ENCODE measurements at regions not wholly inside any gene's neighbourhood (a gene's known extent, or its start where the extent isn't known, plus 50 kb on each side); places are given as distances from the start of the nearest gene placed in this dataset.

DNA sequence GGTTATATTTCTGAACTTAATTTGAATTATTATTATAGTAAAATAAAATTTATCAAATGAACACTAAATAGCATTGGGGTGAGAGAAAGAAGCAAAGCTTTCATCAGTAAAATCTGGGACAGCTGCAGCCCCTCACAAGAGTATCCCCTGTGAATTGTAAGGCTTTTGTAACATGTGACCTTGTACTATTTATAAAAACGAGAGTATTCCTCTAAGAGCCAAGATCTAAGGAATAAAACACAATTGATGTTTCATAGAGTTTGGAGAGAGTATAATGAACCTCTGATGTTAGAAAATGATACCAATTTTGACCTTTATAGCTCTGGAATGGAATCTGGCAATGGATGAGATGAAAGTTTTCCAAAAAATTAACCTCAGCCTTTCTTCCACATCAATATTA is 617.2 kb upstream of the ID4 start:
- Histone ChIP-seq H4K20me1 (replicated peaks; ENCODE audit: control insufficient read depth, insufficient read depth, low read length) (no peaks in the 10 kb centered on the region), H3K9ac (ENCODE audit: insufficient read depth in 1 of 2, low read depth in 2 of 2, low read length in 2 of 2) (no peak overlapping the region), H3K4me2 (ENCODE audit: insufficient read depth, low read length) (no peak overlapping the region), H3K27me3 (ENCODE audit: control insufficient read depth in 2 of 2, insufficient read depth in 2 of 2, low read length in 2 of 2) (no peaks in the 10 kb centered on the region), H3K79me2 (ENCODE audit: control insufficient read depth, insufficient read depth, low read length) (no peaks in the 10 kb centered on the region), H3K9me3 (replicated peaks; ENCODE audit: control insufficient read depth, insufficient read depth, low read depth, low read length) (no peaks in the 10 kb centered on the region; the same call in 1 of the 2 replicates), H3K4me3 (no peak overlapping the region), H3K4me1 (replicated peaks in 1 of 2; ENCODE audit: control insufficient read depth in 2 of 2, insufficient read depth in 2 of 2, low read length in 2 of 2) (no peaks in the 10 kb centered on the region), H3K36me3 (ENCODE audit: control insufficient read depth, insufficient read depth, low read length) (no peaks in the 10 kb centered on the region), H2AFZ (ENCODE audit: low read depth, low read length) (no peak overlapping the region), H3K27ac (ENCODE audit: extremely low read depth, low read depth, low read length) (no peak overlapping the region), H3K9me1 (ENCODE audit: control insufficient read depth, insufficient read depth, low read length) (no peaks in the 10 kb centered on the region)
- no peak for ATAC-seq
- 0% methylated on average over 1 of the region's 1 CpG for WGBS (ENCODE audit: insufficient coverage, low coverage, missing lambda C conversion rate)
- no peak for FAIRE-seq
- TF ChIP-seq PTTG1 (tag; IDR thresholded peaks at IDR 0.05; ENCODE audit: low read depth) (no peak), GATAD2A (IDR thresholded peaks at IDR 0.05) (no peak), TCF7 (IDR thresholded peaks at IDR 0.05; ENCODE audit: borderline replicate concordance) (no peak), NCOA2 (IDR thresholded peaks at IDR 0.05; ENCODE audit: partially characterized antibody in 2 of 2) (no peak), SP2 (IDR thresholded peaks at IDR 0.05; ENCODE audit: extremely low read depth, low read depth, low read length, poor library complexity, severe bottlenecking) (no peak), FOXA3 (CRISPR knock-in tag; conservative IDR thresholded peaks at IDR 0.05 in 1 of 2, IDR thresholded peaks at IDR 0.05 in 1 of 2) (no peak)
- TF ChIP-seq, protein P1, sequence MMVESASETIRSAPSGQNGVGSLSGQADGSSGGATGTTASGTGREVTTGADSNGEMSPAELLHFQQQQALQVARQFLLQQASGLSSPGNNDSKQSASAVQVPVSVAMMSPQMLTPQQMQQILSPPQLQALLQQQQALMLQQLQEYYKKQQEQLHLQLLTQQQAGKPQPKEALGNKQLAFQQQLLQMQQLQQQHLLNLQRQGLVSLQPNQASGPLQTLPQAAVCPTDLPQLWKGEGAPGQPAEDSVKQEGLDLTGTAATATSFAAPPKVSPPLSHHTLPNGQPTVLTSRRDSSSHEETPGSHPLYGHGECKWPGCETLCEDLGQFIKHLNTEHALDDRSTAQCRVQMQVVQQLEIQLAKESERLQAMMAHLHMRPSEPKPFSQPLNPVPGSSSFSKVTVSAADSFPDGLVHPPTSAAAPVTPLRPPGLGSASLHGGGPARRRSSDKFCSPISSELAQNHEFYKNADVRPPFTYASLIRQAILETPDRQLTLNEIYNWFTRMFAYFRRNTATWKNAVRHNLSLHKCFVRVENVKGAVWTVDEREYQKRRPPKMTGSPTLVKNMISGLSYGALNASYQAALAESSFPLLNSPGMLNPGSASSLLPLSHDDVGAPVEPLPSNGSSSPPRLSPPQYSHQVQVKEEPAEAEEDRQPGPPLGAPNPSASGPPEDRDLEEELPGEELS (CRISPR knock-in tag; IDR thresholded peaks at IDR 0.05; ENCODE audit: borderline replicate concordance) = no peak
- TF ChIP-seq, protein P2, sequence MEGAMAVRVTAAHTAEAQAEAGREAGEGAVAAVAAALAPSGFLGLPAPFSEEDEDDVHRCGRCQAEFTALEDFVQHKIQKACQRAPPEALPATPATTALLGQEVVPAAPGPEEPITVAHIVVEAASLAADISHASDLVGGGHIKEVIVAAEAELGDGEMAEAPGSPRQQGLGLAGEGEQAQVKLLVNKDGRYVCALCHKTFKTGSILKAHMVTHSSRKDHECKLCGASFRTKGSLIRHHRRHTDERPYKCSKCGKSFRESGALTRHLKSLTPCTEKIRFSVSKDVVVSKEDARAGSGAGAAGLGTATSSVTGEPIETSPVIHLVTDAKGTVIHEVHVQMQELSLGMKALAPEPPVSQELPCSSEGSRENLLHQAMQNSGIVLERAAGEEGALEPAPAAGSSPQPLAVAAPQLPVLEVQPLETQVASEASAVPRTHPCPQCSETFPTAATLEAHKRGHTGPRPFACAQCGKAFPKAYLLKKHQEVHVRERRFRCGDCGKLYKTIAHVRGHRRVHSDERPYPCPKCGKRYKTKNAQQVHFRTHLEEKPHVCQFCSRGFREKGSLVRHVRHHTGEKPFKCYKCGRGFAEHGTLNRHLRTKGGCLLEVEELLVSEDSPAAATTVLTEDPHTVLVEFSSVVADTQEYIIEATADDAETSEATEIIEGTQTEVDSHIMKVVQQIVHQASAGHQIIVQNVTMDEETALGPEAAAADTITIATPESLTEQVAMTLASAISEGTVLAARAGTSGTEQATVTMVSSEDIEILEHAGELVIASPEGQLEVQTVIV (CRISPR knock-in tag; IDR thresholded peaks at IDR 0.05; ENCODE audit: borderline replicate concordance) = no peak
- intact Hi-C loops (cut with micrococcal nuclease) (no loop called here), in situ Hi-C loops (cut with MboI) (no loop called here)
- no peak for DNase-seq (ENCODE audit: extremely low read depth in 1 of 4, low spot score in 3 of 4)
- ChIA-PET CTCF (ENCODE audit: low intra/inter-chr PET ratio) (no interaction called here), POLR2A (no interaction called here)
- no TSS peak for BruUV-seq (replicated peaks)
